Neural progenitor cell (in vitro differentiated cells): ENCODE measurements at regions not wholly inside any gene's neighbourhood (a gene's known extent, or its start where the extent isn't known, plus 50 kb on each side); places are given as distances from the start of the nearest gene placed in this dataset.

Experiments used
- DNase-seq: peaks from one replicate; pipeline ENCODE4 v3.0.0-alpha.2; 2016; ENCODE audit warnings: low spot score
- H2AFZ ChIP-seq: fragments of 200-600 bp; sonication (generic); replicated peaks from 2 replicates; pipeline ENCODE4 v1.6.1; 2016; ENCODE audit warnings: antibody characterized with exemption
- H3F3A ChIP-seq: fragments of 200-600 bp; sonication (generic); 2 replicates; pipeline ENCODE4 v1.6.1; 2016; ENCODE audit warnings: antibody characterized with exemption, low read depth
- H3K27ac ChIP-seq: fragments of 200-600 bp; sonication (generic); 2 replicates; pipeline ENCODE4 v1.5.1; 2016; ENCODE audit warnings: mild to moderate bottlenecking
- H3K27me3 ChIP-seq: fragments of 200-600 bp; sonication (generic); 2 replicates; pipeline ENCODE4 v1.6.1; 2016; ENCODE audit warnings: mild to moderate bottlenecking, moderate library complexity
- H3K36me3 ChIP-seq: fragments of 200-600 bp; sonication (generic); 2 replicates; pipeline ENCODE4 v1.5.1; 2016
- H3K4me1 ChIP-seq: fragments of 200-600 bp; sonication (generic); 2 replicates; pipeline ENCODE4 v1.6.1; 2016; ENCODE audit warnings: mixed run types
- H3K4me2 ChIP-seq: fragments of 200-600 bp; sonication (generic); 2 replicates; pipeline ENCODE4 v1.6.1; 2016
- H3K4me3 ChIP-seq: fragments of 200-600 bp; sonication (generic); 2 replicates; pipeline ENCODE4 v1.5.1; 2016
- H3K79me2 ChIP-seq: fragments of 200-600 bp; sonication (generic); 2 replicates; pipeline ENCODE4 v1.6.1; 2016; ENCODE audit warnings: low read depth
- H3K9ac ChIP-seq: fragments of 200-600 bp; sonication (generic); 2 replicates; pipeline ENCODE4 v1.6.1; 2016
- H3K9me3 ChIP-seq: fragments of 200-600 bp; sonication (generic); 2 replicates; pipeline ENCODE4 v1.5.1; 2016; ENCODE audit warnings: low read depth
- H4K20me1 ChIP-seq: fragments of 200-600 bp; sonication (generic); 2 replicates; pipeline ENCODE4 v1.6.1; 2016; ENCODE audit warnings: low read depth
- H3K27ac Mint-ChIP-seq: 3 replicates; pipeline ENCODE4 v1.8.0; 2021; ENCODE audit warnings: mixed read lengths
- H3K27me3 Mint-ChIP-seq: 2 replicates; pipeline ENCODE4 v1.8.0; 2022; ENCODE audit warnings: low read depth, mild to moderate bottlenecking, inconsistent platforms, moderate library complexity, mixed read lengths; ENCODE audit not compliant: insufficient read depth
- H3K36me3 Mint-ChIP-seq: 3 replicates; pipeline ENCODE4 v1.8.0; 2021; ENCODE audit warnings: mixed read lengths
- H3K4me1 Mint-ChIP-seq: 3 replicates; pipeline ENCODE4 v1.8.0; 2021; ENCODE audit warnings: mixed read lengths
- H3K4me3 Mint-ChIP-seq: 3 replicates; pipeline ENCODE4 v1.8.0; 2021; ENCODE audit warnings: mild to moderate bottlenecking, moderate library complexity, mixed read lengths
- H3K9me3 Mint-ChIP-seq: 3 replicates; pipeline ENCODE4 v1.8.0; 2020; ENCODE audit warnings: mixed read lengths
- EZH2 ChIP-seq: fragments of 200-600 bp; sonication (generic); IDR thresholded peaks from 2 replicates; pipeline ENCODE4 v1.6.1; 2017; ENCODE audit warnings: antibody characterized with exemption, mild to moderate bottlenecking, moderate library complexity
- EZH2phosphoT487 ChIP-seq: fragments of 200-600 bp; sonication (generic); IDR thresholded peaks from 2 replicates; pipeline ENCODE4 v1.6.1; 2017; ENCODE audit warnings: antibody characterized with exemption
- TF ChIP-seq, protein P1 (sequence below): fragments of 200-600 bp; sonication (generic); IDR thresholded peaks from 2 replicates; pipeline ENCODE4 v1.5.1; 2017; ENCODE audit warnings: antibody characterized with exemption, mild to moderate bottlenecking

DNA sequence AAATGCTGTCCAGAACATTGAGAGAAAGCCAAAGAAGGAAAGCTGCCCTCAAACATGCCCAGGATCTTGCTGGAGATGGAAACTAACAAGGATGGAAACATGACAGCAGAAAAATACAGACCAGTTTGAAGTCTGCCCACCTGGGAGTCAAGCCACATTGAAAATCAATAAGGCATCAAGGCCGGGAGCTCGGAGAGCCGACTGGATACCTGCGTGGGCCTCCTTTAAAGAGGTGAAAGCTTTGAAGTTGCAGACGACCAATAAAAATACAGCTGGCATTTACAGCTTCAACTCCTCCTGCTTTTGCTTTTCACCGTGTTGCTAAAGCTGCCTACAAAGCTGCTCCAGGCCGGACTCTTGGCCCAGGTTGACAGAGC, 279.7 kb downstream of the SRBD1 start:
- Histone ChIP-seq H3K79me2 (no peaks in the 10 kb centered on the region), H3K36me3 (no peaks in the 10 kb centered on the region), H4K20me1 (no peaks in the 10 kb centered on the region), H2AFZ (no peak overlapping the region), H3K4me3 (no peak overlapping the region), H3K9ac (no peak overlapping the region), H3F3A (no peaks in the 10 kb centered on the region), H3K27me3 (no peaks in the 10 kb centered on the region), H3K4me1 (peaks cover 4% of the 10 kb centered on the region), H3K4me2 (no peak overlapping the region), H3K27ac (no peak overlapping the region), H3K9me3 (no peaks in the 10 kb centered on the region)
- H3K9me3 Mint-ChIP-seq: peaks cover 3% of the 10 kb centered on the region
- no peak for DNase-seq
- no peak overlapping the region for H3K4me3 Mint-ChIP-seq
- no peak overlapping the region for H3K27ac Mint-ChIP-seq
- H3K36me3 Mint-ChIP-seq: no peaks in the 10 kb centered on the region
- TF ChIP-seq, protein P1, sequence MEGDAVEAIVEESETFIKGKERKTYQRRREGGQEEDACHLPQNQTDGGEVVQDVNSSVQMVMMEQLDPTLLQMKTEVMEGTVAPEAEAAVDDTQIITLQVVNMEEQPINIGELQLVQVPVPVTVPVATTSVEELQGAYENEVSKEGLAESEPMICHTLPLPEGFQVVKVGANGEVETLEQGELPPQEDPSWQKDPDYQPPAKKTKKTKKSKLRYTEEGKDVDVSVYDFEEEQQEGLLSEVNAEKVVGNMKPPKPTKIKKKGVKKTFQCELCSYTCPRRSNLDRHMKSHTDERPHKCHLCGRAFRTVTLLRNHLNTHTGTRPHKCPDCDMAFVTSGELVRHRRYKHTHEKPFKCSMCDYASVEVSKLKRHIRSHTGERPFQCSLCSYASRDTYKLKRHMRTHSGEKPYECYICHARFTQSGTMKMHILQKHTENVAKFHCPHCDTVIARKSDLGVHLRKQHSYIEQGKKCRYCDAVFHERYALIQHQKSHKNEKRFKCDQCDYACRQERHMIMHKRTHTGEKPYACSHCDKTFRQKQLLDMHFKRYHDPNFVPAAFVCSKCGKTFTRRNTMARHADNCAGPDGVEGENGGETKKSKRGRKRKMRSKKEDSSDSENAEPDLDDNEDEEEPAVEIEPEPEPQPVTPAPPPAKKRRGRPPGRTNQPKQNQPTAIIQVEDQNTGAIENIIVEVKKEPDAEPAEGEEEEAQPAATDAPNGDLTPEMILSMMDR: no peak
- peaks cover 1% of the 10 kb centered on the region for H3K27me3 Mint-ChIP-seq
- peaks cover 20% of the 10 kb centered on the region for H3K4me1 Mint-ChIP-seq

DNA sequence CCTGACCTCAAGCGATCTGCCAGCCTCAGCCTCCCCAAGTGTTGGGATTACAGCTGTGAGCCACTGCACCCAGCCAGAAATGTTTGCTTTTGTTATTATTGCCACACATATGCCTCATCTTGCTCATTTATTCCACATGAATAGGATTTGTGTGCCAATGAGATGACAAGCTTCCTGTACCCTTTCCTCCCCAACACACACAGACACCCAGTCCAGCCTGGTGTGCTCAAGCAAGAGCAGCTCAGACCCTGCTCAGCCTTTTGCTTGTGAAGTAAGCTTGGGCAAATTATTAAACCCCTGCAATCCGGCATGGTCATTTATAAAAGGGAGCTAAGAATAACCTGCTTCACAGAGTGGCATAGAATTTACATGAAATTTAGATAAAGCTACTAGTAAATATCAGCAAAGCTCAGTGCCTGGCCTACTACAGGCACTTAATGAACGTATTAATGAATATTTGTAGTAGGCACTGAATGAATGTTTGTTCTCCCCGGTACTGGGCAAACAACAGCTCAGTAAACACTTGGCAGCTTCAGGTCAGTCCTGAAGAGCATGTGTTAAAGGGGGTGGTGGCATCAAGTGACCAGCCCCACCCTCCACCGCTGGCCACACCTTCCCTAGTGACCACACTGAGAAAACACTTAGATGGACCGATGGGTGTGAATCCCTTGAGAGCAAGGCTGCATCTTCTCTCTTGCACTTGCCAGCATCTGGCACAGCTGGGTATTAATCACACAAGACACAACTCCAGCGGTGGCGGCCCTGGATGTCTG, 280.2 kb downstream of the SRBD1 start:
- no peaks in the 10 kb centered on the region for H3K9me3 ChIP-seq
- Mint-ChIP-seq H3K4me3 (no peak overlapping the region), H3K9me3 (peaks cover 3% of the 10 kb centered on the region), H3K36me3 (no peaks in the 10 kb centered on the region), H3K27ac (no peak overlapping the region), H3K27me3 (peaks cover 2% of the 10 kb centered on the region), H3K4me1 (peaks cover 20% of the 10 kb centered on the region)
- H3K4me3 ChIP-seq: no peak overlapping the region
- no peaks in the 10 kb centered on the region for H3K27me3 ChIP-seq
- H3K27ac ChIP-seq: no peak overlapping the region
- H4K20me1 ChIP-seq: no peaks in the 10 kb centered on the region
- H3K36me3 ChIP-seq: no peaks in the 10 kb centered on the region
- TF ChIP-seq, protein P1: no peak
- TF ChIP-seq EZH2phosphoT487: no peak
- no peak for TF ChIP-seq EZH2
- DNase-seq: no peak
- peaks cover 4% of the 10 kb centered on the region for H3K4me1 ChIP-seq
- H3K4me2 ChIP-seq: no peak overlapping the region
- H2AFZ ChIP-seq: no peak overlapping the region
- H3F3A ChIP-seq: no peaks in the 10 kb centered on the region
- H3K9ac ChIP-seq: no peak overlapping the region
- H3K79me2 ChIP-seq: no peaks in the 10 kb centered on the region

DNA sequence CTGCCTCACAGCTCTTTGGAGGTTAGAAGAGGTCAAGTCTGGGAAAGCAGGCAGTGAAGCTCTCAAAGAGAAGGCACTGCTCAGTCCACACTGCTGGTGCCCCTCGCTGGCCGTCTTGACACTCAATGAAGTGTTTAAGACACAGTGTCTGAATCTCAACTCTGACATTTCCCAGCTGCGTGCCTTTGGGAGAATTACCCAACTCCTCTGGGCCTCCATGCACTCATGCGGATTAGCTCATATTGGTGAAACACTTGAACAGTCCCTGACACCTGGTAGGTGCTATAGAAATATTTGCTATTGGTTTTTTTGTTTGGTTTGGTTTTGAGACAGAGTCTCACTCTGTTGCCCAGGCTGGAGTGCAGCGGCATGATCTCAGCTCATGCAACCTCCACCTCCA, 281.0 kb downstream of the SRBD1 start:
- H3K4me3 ChIP-seq: no peak overlapping the region
- no peaks in the 10 kb centered on the region for H3K27me3 ChIP-seq
- no peak overlapping the region for H3K9ac ChIP-seq
- no peak overlapping the region for H3K4me3 Mint-ChIP-seq
- no peaks in the 10 kb centered on the region for H3K36me3 Mint-ChIP-seq
- H2AFZ ChIP-seq: no peak overlapping the region
- peaks cover 20% of the 10 kb centered on the region for H3K4me1 Mint-ChIP-seq
- TF ChIP-seq, protein P1: no peak
- no peak for TF ChIP-seq EZH2
- no peak for TF ChIP-seq EZH2phosphoT487
- DNase-seq: no peak
- H3K27ac ChIP-seq: no peak overlapping the region
- H3K36me3 ChIP-seq: no peaks in the 10 kb centered on the region
- H3K4me1 ChIP-seq: peaks cover 4% of the 10 kb centered on the region
- H3K27me3 Mint-ChIP-seq: peaks cover 2% of the 10 kb centered on the region
- no peaks in the 10 kb centered on the region for H3K9me3 ChIP-seq
- no peaks in the 10 kb centered on the region for H3K79me2 ChIP-seq
- no peak overlapping the region for H3K27ac Mint-ChIP-seq
- H4K20me1 ChIP-seq: no peaks in the 10 kb centered on the region
- H3F3A ChIP-seq: no peaks in the 10 kb centered on the region
- H3K4me2 ChIP-seq: no peak overlapping the region
- H3K9me3 Mint-ChIP-seq: peaks cover 5% of the 10 kb centered on the region
